ENCODE measurements at regions not wholly inside any gene's neighbourhood (a gene's known extent, or its start where the extent isn't known, plus 50 kb on each side); places are given as distances from the start of the nearest gene placed in this dataset.

DNA sequence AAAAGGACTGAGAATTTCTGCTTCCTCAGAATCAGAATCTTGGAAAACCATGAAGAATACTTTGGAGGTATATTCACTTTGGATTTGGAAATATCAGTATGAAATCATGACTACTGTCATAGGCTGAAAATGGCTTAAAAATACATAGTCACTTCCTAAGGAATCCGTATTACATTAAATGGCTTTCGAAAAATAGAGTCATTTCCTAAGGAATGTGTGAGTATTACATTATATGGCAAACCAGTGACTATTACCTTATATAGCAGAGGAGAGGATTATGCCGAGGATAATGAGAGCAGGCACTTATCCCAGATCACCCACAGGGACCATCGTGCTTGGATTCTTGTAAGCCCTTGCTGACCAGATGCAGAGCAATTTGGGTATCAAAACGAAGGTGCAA lies 1471.8 kb downstream of the EFNB2 start:
- no peak for DNase-seq

DNA sequence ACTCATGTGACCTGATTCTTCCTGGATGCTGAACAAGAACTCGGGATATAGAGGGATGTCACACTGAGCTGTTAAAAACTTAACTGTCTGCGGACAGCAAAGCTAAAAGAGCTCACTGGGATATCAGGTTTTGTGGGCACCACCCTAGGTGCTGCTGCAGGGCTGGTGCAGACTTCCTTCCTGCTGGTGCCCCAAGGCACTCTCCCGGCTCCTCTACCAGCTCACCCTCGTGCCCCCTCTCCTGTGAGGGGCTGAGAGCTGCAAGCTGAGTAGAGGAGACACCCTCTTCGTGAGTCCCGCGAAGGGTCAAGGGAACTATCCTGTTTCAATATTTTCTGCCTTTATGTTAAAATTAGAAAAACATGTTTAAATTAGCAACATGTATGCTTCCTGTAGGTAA lies 1475.7 kb downstream of the EFNB2 start:
- DNase-seq, result no peak

DNA sequence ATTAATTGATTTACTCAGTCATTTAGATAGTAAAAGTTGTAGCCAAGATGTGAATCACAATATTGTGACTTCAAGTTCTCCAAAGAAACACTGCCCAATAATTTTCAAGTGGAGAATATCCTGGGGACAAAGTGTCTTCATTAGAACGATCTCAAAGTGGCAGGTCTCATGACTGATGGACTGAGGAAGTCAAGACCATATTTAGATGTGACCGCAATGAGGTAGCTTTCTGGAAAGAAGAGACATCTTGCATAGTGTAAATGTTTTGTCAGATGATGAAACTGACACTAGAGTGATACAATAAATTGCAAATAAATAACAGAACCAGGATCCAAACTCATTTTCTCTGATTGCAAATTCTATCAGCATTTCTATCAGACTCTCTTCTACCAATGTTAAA lies 1476.9 kb downstream of the EFNB2 start:
- DNase-seq, result no peak

DNA sequence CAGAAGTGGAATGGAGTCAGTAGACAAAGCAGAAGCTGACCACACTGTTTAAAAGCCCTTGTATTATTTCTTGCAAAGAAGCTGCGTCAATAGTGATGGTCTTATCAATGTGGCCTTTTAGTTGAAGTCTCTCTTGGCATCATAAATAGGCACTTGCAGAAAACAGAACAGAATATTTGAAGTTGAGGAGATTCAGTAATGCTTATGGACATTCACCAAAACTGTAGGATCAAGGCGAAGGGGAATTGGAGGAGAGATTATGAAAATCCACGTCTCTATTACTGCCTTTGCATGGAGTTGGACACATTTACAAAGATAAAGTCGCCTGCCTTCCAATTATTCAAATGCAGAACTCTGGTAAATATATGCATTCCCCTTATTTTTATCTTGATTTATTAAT lies 1482.8 kb downstream of the EFNB2 start:
- no peak for DNase-seq

DNA sequence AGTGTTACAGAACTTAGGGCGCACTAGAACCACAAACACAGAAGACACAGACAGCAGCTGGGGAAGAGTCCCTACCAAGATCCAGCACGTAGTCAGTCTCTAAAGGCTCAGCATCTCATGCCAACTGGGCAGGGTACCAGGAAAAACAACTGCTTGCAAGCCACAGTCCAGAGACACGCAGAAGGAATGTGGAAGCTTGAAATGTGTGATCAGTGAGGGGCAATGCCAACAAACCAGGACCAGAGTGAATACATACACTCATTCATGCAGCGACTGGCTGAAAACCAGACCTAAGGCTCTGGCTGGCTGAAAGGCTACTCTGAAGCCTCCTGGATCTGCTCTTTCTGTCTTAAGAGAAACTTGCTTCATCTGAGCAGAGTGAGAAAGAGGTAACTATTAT lies 1484.8 kb downstream of the EFNB2 start:
- DNase-seq, result no peak

DNA sequence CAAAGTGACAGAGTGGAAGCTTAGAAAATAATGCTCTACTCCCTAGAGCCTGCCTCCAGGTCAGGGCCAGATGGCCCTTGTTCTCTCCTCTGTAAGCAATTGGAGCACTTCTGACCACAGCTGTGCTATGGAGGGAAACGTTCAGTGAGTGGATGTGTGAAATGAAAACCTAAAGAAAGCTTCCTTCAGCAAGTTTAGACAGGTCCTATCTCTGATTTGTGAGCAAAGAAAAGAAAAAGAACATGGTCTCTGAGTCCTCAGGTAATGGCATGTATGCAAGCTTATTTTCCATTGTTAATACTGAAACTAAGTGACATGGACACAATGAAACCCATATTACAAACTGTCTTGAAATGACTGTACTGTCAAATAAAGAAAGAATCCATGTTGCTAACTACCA lies 1486.8 kb downstream of the EFNB2 start:
- DNase-seq, result no peak

DNA sequence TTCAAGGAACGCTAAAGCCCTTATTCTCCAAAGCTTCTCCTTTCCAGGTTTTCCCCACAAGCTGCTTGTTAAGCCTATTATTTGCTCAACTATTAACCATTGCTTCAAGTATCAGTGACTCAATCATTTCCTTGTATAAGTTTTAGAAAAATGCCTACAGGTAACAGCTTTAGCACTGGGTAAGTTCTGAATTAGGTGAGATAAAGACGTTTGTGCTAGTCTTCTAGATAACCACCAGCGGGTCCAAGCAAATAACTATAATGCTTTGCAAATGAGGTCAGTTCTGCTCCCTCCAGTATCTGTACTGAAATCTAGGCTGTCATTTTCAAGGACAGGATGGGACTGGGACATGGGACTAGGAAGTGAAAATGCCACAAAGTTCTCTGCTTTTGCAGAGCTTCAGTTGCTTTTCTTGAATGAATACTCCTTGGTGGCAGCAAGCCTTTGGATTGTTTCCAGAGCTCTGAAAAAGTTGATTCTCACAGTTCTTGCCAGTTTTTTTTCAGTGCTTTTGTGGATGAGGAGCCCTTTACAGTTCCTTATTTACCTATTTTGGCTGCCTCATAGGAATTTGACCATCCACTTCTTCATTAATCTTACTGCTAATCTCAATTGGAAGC lies 1487.7 kb downstream of the EFNB2 start:
- DNase-seq, result peak; percentile 9 to 11

DNA sequence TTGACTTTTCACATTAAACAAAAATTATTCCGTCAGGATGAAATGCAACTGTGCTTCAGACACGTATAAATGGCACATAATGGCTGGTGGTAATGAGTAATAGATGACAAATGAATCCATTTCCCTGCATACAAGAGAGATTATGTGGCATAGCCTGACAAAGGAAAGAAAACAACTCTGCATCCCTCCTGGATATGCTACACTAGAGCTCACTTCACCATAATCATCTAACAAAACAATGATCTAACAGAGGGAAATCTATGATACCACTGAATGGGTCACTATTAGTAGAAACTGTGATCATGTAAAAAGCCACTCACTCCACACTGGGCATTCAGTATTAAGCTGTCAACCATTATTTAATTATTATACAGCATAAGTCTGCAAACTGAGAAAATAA lies 1498.4 kb downstream of the EFNB2 start:
- DNase-seq, result no peak

DNA sequence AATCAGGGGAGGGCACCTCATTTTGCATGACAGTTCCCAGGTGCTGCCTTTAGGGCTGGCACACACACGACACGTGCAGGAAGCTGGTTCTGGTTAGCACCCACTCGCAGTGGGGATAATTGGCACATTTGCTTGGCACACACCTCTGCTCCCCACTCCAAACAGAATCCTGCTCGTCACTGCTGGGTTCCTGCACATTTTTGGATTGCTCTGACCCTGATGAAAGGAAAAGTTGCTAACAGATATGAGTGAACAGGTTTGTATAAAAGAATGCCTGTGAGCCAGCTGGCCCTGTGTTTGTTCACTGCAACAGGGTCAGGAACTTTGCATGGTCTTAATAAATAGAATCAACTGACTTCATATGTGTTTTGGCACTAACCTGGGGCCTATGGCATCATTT lies 1500.4 kb downstream of the EFNB2 start:
- no peak for DNase-seq

DNA sequence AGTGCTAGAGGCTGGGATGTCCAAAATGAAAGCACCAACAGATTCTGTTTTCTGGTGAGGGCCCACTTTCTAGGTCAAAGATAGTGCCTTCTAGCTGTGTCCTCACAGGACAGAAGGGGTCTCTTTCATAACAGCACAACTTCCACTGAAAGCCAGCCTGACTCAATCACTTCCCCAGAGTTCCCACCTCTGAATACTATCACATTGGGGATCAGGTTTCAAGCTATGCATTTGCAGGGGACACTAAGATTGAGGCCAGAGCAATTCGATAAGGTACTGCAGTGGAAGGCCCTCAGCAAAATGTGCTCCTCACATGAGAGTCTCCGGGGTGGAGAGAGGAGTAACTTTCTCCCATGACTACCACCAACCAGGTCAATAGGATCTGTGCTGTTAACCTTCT lies 1501.5 kb downstream of the EFNB2 start:
- no peak for DNase-seq

DNA sequence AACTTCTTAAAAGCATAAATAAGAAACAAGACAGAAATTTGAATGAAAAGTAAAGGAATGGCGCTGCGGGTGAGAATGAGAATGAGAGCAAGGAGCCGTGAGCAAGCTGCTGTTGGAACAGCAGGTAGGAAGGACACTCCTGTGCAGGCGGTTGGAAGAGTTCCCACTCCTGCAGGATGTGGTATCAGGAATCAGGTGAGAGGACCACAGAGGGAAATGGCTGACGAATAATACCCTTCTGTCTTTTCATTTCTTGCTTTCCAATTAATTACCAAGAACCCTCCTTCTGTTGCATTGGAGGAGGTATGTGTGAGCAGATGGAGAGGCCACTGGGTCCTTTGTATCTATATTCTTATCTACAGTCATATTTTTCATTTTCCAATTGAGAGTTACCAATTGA lies 1504.2 kb downstream of the EFNB2 start:
- no peak for DNase-seq

DNA sequence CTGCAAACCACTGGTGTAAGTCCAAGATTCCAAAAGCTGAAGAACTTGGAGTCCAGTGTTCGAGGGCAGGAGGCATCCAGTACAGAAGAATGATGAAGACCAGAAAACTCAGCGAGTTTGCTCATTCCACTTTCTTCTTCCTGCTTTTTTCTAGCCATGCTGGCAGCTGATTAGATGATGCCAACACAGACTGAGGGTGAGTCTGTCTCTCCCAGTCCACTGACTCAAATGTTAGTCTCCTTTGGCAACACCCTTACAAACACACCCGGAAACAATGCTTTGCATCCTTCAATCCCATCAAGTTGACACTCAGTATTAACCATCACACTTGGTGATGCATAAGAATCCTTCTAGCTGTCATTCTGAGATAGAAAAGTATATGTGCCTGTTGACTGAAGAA lies 1504.6 kb downstream of the EFNB2 start:
- DNase-seq, result no peak

DNA sequence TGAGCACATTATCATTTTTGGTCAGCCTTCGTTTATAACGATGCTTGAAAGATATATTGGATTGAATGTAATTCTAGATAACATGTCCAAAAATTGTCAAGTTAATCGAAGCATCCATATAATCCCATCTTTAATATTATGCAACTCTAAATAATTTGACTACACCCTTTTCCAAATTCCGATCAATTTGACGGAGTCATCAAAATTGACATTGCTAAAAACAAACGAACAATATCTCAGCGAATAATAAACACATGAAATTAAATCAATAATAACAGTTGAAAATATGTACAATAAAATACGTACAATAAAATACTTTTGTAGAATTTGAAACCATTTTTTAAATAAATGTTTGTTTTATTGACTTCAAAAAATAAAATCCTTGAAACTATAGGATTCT lies 1516.4 kb downstream of the EFNB2 start:
- no peak for DNase-seq

DNA sequence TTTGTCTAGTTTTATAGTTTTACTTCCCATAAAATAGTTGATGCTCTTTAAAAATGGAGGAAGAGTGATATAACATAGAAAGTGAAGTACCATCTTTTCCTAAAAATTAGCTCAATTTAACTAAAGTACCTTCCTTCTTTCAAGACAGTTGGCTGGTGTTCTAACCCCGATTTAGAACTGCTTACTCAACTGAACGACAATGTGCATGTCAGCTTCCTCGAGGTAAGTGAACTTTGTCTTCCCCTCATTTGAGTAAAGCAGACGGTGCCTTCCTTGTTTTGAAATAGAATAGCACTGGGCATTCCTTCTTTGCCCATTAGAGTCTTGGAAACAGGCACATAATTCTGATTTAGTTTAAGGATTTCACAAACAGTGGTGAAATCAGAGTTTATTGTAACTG lies 1519.2 kb downstream of the EFNB2 start:
- DNase-seq, result no peak

DNA sequence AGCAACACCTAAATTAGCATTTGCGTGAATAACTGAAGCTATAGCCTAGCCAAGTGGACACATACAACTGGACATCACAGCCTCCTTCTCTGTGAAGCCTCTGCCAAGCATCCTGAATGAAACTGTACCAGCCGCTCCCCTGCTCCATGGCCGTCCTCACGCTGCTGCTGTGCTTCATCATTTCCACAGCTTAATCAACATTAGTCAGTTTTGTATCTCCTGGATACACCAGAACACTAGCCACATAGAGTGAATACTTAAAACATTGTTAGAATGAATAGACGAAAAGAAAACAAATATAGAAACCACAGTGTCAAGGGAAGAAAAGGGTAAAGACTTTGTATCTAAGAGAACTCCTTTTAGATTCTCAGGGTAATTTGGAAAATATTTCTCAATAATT lies 1526.9 kb downstream of the EFNB2 start:
- DNase-seq, result no peak

DNA sequence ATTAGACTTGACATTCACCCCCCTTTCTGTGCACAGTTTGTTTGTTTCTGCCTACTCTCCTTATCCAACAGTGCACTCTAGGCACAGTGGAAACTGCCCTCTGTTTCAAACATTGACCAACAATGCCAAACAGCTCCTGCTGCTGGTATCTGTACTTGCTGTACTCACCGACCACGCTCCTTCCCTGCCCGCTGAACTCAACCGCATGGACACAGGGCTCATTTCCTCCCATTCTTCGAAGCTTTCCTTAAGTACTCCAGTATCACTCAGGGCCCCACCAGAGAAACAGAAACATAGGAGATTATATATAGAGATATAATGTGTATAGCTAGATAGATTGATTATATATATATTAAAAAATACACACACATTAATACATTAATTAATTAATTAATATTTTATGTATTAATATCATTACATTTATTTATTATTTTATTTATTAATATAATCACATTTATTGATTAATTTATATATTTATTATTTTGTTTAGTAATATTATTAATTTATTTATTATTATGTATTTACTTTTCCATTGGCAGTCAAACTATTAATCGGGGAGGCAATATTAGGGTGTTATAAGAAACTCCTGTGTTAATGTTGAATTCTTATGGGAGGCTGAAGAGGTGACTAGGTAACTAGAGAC lies 1528.2 kb downstream of the EFNB2 start:
- no peak for DNase-seq

DNA sequence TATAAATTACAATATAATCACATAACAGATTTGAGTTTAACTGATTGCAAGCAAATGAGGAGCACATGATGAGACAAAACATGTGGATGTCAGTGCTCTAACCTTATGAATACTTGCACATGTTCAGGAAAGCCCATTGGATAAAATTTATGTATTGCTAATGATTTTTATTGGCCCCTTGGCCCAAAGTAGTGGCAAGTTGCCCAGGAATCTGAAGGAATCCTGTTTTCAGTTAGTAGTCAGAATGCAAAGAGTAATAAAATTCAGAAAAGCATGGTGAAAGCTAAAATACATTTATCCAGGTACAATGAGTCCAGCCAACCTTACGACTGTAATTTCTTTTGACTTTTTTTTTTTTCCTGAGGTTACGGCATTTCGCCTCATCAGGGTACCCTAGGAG lies 1539.4 kb downstream of the EFNB2 start:
- DNase-seq, result no peak

DNA sequence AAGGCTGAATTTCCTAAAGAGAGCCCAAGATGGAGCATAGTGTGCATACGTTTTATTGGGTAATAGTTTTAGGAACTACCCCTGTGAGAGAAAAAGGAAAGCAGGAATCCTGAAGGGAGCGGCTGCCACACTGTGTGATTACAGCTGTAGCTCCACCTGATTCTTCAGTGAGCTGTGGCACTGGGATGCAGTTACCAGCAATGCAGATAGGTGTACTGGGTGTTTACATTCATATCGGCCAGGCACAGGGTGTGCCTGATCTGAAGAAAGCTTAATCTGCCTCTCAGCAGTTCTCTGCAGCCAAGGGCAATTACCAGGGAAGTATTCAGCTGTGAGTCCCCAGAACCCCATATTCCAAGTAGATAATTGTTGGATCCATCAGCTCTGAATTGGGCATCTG lies 1541.8 kb downstream of the EFNB2 start:
- DNase-seq, result no peak

DNA sequence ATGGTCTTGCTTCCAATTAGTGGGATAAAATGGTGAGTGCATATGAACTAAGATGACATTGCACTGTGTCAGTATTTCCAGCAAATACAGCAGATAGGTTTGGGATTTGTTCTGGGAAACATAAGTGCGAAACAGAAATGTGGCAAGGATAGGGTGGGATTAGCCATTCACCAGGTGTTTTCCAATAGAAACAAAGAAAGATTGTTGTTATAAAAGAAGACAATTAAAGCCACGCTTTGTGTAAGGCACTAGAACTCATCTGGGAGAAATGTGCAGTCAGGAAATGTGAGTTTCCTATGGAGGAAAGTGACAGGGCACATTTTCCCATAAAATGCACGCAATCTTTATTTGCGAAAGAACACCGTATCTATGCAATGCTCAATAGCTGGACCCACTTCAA lies 1547.8 kb downstream of the EFNB2 start:
- no peak for DNase-seq

DNA sequence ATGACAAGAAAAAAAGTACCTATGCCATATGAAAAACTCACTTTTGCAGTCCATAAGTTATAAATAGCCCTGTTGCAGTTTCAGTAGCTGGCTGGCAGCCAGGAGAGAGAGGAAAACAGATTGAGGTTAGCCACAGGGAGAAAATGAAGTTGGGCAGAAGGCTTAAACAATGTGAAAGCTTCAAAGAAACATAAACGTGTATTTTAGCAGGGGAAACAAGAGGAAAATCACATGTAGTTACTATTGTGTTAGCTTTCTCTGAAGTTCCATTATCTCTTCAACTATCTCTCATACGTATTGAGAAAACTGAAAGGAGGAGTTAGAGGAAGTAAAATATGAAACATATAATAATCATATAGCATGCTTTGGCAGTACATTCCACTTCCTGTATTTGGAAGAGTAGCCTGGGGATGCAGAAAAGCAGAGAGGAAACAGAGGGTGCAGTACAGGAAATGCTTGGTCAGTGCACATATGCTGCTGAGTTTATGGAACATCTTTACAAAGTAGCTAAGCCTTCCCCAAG lies 1551.1 kb downstream of the EFNB2 start:
- peak; percentile 56 for DNase-seq

DNA sequence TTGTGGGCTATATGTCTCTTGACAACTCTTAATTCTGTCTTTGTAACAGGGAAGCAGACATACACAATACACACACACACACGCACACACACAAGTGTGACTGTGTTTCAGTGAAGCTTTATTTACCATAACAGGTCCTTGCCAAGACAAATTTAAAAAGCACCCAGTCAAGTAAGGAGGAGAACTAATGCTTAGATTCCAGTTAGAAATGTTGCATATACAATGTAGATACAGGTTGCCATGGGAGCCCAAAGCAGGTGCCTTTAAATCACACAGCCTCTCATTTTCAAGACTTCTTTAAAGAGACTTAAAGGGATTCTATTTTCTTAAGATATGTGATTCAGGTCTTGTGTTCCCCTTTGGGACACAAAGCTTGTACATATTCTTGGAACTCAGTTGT lies 1551.9 kb downstream of the EFNB2 start:
- DNase-seq, result no peak

DNA sequence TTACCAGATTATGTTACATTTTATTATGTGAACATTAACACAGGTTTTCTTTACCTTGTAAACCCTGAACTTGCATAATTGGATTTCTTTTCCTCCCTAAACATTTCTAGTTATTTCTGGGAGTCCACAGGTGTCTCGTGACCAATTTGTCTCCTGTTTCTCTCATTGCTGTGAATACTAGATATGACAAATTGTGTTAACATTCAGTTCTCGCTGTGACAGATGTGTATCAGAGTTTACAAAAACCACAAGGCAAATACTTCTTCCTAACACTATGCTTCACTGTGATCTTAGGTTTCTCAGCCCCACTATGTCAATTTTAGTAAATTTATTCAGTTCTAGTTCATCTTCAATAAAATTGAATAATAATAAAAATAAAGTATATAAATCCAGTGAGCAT lies 1554.9 kb downstream of the EFNB2 start:
- DNase-seq, result no peak

DNA sequence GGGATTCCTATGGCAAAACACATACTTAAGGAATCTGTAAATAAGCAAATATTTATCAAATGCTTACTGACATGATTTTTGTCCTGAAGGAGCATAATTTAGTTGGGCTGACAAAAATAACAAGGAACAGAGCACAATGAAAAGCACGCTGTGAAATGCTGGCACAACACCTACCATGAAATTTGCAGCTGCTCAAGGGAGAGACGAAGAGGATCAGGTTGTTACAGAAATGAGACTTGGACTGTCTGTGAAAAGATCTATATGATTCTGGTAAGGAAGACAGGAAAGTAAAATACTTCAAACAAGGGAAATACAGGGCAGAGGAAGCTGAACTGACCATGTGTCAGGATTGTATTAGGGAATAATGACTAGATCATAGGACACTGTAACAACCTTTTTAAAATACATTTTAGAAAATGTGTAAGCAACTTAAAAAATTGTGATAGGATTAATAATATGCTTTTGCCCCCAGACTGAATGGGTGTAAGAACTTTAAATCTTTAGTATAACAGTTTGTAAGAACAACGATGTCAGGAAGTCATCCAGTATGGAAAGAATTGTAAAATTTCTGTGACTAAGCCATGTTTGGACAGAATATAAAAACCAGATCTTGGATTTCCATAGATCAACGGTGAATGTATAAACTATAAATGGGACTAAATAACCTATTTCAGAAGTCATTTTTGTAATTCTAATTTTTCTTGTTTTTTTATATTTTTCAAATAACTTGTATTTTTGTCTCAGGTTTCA lies 1556.0 kb downstream of the EFNB2 start:
- DNase-seq, result no peak

Data from right lung (tissue), 2 donors.